ENCODE measurements at regions not wholly inside any gene's neighbourhood (a gene's known extent, or its start where the extent isn't known, plus 50 kb on each side); places are given as distances from the start of the nearest gene placed in this dataset.

DNA sequence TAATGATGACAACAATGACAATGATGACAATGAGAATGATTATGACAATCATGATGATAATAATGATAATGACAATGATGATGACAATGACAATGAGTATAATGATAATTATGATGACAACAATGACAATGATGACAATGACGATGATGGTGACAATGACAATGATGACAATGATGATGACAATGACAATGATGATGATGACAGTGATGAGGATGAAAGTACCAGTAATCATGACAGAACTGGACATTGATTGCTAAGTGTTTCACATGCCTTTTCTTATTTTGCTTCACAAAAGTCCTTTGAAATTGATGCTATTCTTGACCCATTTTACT is 1106.0 kb upstream of the AUTS2 start:
- Histone ChIP-seq H3K36me3 (no peaks in the 10 kb centered on the region), H3K4me3 (no peak overlapping the region), H3K4me1 (no peaks in the 10 kb centered on the region), H3K27ac (no peak overlapping the region), H3K9me3 (no peaks in the 10 kb centered on the region), H3K27me3 (no peaks in the 10 kb centered on the region)
- TF ChIP-seq EP300 (IDR thresholded peaks at IDR 0.05) (no peak), POLR2AphosphoS5 (IDR thresholded peaks at IDR 0.05) (no peak), POLR2A (IDR thresholded peaks at IDR 0.05) (no peak)
- TF ChIP-seq, protein P1, sequence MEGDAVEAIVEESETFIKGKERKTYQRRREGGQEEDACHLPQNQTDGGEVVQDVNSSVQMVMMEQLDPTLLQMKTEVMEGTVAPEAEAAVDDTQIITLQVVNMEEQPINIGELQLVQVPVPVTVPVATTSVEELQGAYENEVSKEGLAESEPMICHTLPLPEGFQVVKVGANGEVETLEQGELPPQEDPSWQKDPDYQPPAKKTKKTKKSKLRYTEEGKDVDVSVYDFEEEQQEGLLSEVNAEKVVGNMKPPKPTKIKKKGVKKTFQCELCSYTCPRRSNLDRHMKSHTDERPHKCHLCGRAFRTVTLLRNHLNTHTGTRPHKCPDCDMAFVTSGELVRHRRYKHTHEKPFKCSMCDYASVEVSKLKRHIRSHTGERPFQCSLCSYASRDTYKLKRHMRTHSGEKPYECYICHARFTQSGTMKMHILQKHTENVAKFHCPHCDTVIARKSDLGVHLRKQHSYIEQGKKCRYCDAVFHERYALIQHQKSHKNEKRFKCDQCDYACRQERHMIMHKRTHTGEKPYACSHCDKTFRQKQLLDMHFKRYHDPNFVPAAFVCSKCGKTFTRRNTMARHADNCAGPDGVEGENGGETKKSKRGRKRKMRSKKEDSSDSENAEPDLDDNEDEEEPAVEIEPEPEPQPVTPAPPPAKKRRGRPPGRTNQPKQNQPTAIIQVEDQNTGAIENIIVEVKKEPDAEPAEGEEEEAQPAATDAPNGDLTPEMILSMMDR (IDR thresholded peaks at IDR 0.05) = no peak
- WGBS, 2 donors (ENCODE audit: low coverage in 1 of 2) = 93 to 100% methylated on average over 1 of the region's 1 CpG
- ATAC-seq = no peak

DNA sequence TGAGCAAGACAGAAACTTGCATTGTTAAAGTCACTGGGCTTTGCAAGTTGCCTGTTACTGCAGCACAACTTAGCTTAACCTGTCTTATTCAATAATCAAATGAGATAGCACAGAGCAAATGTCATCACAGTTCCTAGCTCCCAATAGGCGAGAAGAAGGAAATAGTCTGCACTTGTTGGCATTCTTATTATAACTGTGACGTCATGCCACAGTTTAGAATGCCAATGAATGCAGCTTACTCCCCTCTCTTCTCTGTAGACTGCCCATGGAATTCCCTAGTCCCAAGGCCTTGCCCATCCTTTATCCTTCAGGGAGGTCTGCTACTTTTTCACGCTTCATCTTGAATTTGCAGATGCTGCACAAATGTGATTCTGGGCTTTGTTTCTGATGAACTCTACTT is 1094.9 kb upstream of the AUTS2 start:
- Histone ChIP-seq H3K27ac (no peak overlapping the region), H3K4me1 (peaks cover 0 to 7% (median 0%) of the 10 kb centered on the region in 3 donors), H3K36me3 (no peaks in the 10 kb centered on the region), H3K27me3 (no peaks in the 10 kb centered on the region), H3K9me3 (no peaks in the 10 kb centered on the region), H3K4me3 (no peak overlapping the region)
- no peak for TF ChIP-seq POLR2A (IDR thresholded peaks at IDR 0.05)
- no peak for TF ChIP-seq POLR2AphosphoS5 (IDR thresholded peaks at IDR 0.05)
- TF ChIP-seq EP300 (IDR thresholded peaks at IDR 0.05) = no peak
- TF ChIP-seq, protein P1 (IDR thresholded peaks at IDR 0.05) = no peak
- ATAC-seq = no peak
- 76 to 94% methylated on average over 2 to 3 of the region's 3 CpGs for WGBS, 2 donors (ENCODE audit: low coverage in 1 of 2)

DNA sequence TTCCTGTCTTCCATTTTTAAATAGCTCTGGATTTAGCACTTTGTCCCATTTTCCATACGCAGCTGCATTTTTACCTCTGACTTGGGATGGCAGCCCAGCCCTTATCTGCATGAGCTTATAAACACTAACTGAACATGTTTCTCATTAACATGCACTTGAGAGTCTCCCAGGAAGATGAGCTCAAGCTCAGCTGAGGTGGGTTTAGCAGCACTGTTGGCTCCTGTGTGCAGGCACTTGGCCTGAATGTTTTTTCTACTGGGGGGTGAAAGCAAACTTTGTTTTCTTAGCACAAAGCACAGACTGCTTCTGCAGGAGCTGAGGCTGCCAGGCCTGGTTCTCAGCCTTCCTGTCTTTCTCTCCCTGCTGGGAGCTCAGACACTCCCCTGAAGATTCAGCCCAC is 1093.6 kb upstream of the AUTS2 start:
- Histone ChIP-seq H3K4me1 (peaks cover 0 to 7% (median 0%) of the 10 kb centered on the region in 3 donors), H3K4me3 (no peak overlapping the region), H3K36me3 (no peaks in the 10 kb centered on the region), H3K9me3 (peaks cover 0 to 13% (median 0%) of the 10 kb centered on the region in 3 donors), H3K27me3 (peaks cover 4% of the 10 kb centered on the region), H3K27ac (no peak overlapping the region)
- WGBS, 2 donors (ENCODE audit: low coverage in 1 of 2) = 30 to 31% methylated on average over 1 of the region's 1 CpG
- TF ChIP-seq POLR2A (IDR thresholded peaks at IDR 0.05) = no peak
- TF ChIP-seq POLR2AphosphoS5 (IDR thresholded peaks at IDR 0.05) = no peak
- TF ChIP-seq, protein P1 (IDR thresholded peaks at IDR 0.05) = no peak
- TF ChIP-seq EP300 (IDR thresholded peaks at IDR 0.05) = no peak
- no peak for ATAC-seq

DNA sequence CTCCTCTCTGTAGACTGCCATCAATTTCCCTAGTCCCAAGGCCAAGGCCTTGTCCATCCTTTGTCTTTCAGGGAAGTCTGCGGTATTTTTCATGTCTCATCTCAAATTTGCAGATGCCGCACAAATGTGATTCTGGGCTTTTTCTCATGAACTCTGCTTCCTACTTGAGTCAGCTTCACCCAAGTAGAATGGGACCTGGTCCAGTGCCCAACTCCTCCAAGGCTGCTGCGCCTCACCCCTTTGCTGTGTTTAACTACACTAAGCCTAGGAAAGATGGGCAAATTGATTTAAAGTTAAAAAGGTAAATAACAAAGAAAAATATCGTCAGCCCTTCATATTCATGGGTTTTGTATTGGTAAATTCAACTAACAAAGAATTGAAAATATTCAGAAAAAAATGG is 1092.6 kb upstream of the AUTS2 start:
- no peak for ATAC-seq
- Histone ChIP-seq H3K27me3 (peaks cover 8% of the 10 kb centered on the region), H3K9me3 (peaks cover 0 to 15% (median 0%) of the 10 kb centered on the region in 3 donors), H3K4me1 (peaks cover 0 to 7% (median 0%) of the 10 kb centered on the region in 3 donors), H3K4me3 (no peak overlapping the region), H3K27ac (no peak overlapping the region), H3K36me3 (no peaks in the 10 kb centered on the region)
- 88 to 94% methylated on average over 3 to 4 of the region's 4 CpGs for WGBS, 2 donors (ENCODE audit: low coverage in 1 of 2)
- TF ChIP-seq EP300 (IDR thresholded peaks at IDR 0.05) = no peak
- TF ChIP-seq POLR2A (IDR thresholded peaks at IDR 0.05) = no peak
- TF ChIP-seq POLR2AphosphoS5 (IDR thresholded peaks at IDR 0.05) = no peak
- TF ChIP-seq, protein P1 (IDR thresholded peaks at IDR 0.05) = no peak

DNA sequence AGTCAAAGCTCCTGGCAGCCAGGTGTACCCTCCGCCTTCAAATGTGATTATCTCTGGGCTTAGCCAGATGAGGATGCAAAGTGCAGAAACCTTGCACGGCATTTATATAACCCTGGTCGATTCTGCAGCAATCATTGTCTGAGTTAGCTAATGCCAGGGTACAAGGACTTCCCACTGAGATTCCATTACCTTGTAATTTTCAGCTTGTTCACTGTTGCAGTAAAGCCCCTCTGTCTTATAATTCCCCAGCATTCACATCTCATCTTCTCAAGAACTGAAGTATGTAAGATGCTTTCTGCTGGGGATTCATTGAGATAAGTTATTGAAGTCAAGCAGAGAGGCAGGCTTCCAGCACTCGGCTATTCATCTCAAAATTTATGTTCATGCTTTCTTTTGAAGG is 1090.6 kb upstream of the AUTS2 start:
- Histone ChIP-seq H3K4me1 (peaks cover 0 to 7% (median 0%) of the 10 kb centered on the region in 3 donors), H3K27me3 (peaks cover 8% of the 10 kb centered on the region), H3K36me3 (no peaks in the 10 kb centered on the region), H3K4me3 (no peak overlapping the region), H3K9me3 (peaks cover 0 to 15% (median 0%) of the 10 kb centered on the region in 3 donors), H3K27ac (no peak overlapping the region)
- no peak for ATAC-seq
- TF ChIP-seq POLR2AphosphoS5 (IDR thresholded peaks at IDR 0.05) (no peak), POLR2A (IDR thresholded peaks at IDR 0.05) (no peak), EP300 (IDR thresholded peaks at IDR 0.05) (no peak)
- TF ChIP-seq, protein P1 (IDR thresholded peaks at IDR 0.05) = no peak
- WGBS, 2 donors (ENCODE audit: low coverage in 1 of 2) = 86 to 96% methylated on average over 4 of the region's 4 CpGs

All from gastroesophageal sphincter (tissue), 4 donors.